OCI-LY3 (cell line): ENCODE measurements at regions not wholly inside any gene's neighbourhood (a gene's known extent, or its start where the extent isn't known, plus 50 kb on each side); places are given as distances from the start of the nearest gene placed in this dataset.
"Not testable (repeated sequence)": the region's sequence is repeated elsewhere in the genome, so short reads cannot be mapped to it uniquely, and the experiment has no call there.

Source experiments
- CTCF ChIP-seq: fragments of 200-600, 300-600 bp; sonication (generic); IDR thresholded peaks from 2 replicates; pipeline ENCODE4 v1.5.1; 2014; ENCODE audit warnings: antibody characterized with exemption, low read length, low read depth
- EZH2phosphoT487 ChIP-seq: fragments of 200-600 bp; shearing (Covaris generic); IDR thresholded peaks from 2 replicates; pipeline ENCODE4 v1.6.1; 2018; ENCODE audit warnings: antibody characterized with exemption, mixed run types, low read depth

DNA sequence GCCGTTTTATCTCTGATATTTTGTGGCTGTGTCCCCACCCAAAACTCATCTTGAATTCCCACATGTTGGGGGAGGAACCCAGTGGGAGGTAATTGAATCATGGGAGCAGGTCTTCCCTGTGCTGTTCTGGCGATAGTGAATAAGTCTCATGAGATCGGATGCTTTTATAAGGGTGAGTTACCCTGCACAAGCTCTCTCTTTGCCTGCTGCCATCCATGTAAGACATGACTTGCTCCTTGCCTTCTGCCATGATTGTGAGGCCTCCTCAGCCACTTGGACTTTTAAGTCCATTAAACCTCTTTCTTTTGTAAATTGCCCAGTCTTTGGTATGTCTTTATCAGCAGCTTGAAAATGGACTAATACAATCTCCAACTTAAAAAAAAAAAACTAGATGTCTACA lies 502.8 kb downstream of the TFAP2B start:
- not testable (repeated sequence) for TF ChIP-seq CTCF, EZH2phosphoT487
